Neural progenitor cell (in vitro differentiated cells): ENCODE measurements at regions not wholly inside any gene's neighbourhood (a gene's known extent, or its start where the extent isn't known, plus 50 kb on each side); places are given as distances from the start of the nearest gene placed in this dataset.

Experiments used
- DNase-seq: peaks from one replicate; pipeline ENCODE4 v3.0.0-alpha.2; 2016; ENCODE audit warnings: low spot score
- H2AFZ ChIP-seq: fragments of 200-600 bp; sonication (generic); replicated peaks from 2 replicates; pipeline ENCODE4 v1.6.1; 2016; ENCODE audit warnings: antibody characterized with exemption
- H3F3A ChIP-seq: fragments of 200-600 bp; sonication (generic); 2 replicates; pipeline ENCODE4 v1.6.1; 2016; ENCODE audit warnings: antibody characterized with exemption, low read depth
- H3K27ac ChIP-seq: fragments of 200-600 bp; sonication (generic); 2 replicates; pipeline ENCODE4 v1.5.1; 2016; ENCODE audit warnings: mild to moderate bottlenecking
- H3K27me3 ChIP-seq: fragments of 200-600 bp; sonication (generic); 2 replicates; pipeline ENCODE4 v1.6.1; 2016; ENCODE audit warnings: mild to moderate bottlenecking, moderate library complexity
- H3K36me3 ChIP-seq: fragments of 200-600 bp; sonication (generic); 2 replicates; pipeline ENCODE4 v1.5.1; 2016
- H3K4me1 ChIP-seq: fragments of 200-600 bp; sonication (generic); 2 replicates; pipeline ENCODE4 v1.6.1; 2016; ENCODE audit warnings: mixed run types
- H3K4me2 ChIP-seq: fragments of 200-600 bp; sonication (generic); 2 replicates; pipeline ENCODE4 v1.6.1; 2016
- H3K4me3 ChIP-seq: fragments of 200-600 bp; sonication (generic); 2 replicates; pipeline ENCODE4 v1.5.1; 2016
- H3K79me2 ChIP-seq: fragments of 200-600 bp; sonication (generic); 2 replicates; pipeline ENCODE4 v1.6.1; 2016; ENCODE audit warnings: low read depth
- H3K9ac ChIP-seq: fragments of 200-600 bp; sonication (generic); 2 replicates; pipeline ENCODE4 v1.6.1; 2016
- H3K9me3 ChIP-seq: fragments of 200-600 bp; sonication (generic); 2 replicates; pipeline ENCODE4 v1.5.1; 2016; ENCODE audit warnings: low read depth
- H4K20me1 ChIP-seq: fragments of 200-600 bp; sonication (generic); 2 replicates; pipeline ENCODE4 v1.6.1; 2016; ENCODE audit warnings: low read depth
- H3K27ac Mint-ChIP-seq: 3 replicates; pipeline ENCODE4 v1.8.0; 2021; ENCODE audit warnings: mixed read lengths
- H3K27me3 Mint-ChIP-seq: 2 replicates; pipeline ENCODE4 v1.8.0; 2022; ENCODE audit warnings: low read depth, mild to moderate bottlenecking, inconsistent platforms, moderate library complexity, mixed read lengths; ENCODE audit not compliant: insufficient read depth
- H3K36me3 Mint-ChIP-seq: 3 replicates; pipeline ENCODE4 v1.8.0; 2021; ENCODE audit warnings: mixed read lengths
- H3K4me1 Mint-ChIP-seq: 3 replicates; pipeline ENCODE4 v1.8.0; 2021; ENCODE audit warnings: mixed read lengths
- H3K4me3 Mint-ChIP-seq: 3 replicates; pipeline ENCODE4 v1.8.0; 2021; ENCODE audit warnings: mild to moderate bottlenecking, moderate library complexity, mixed read lengths
- H3K9me3 Mint-ChIP-seq: 3 replicates; pipeline ENCODE4 v1.8.0; 2020; ENCODE audit warnings: mixed read lengths
- CTCF ChIP-seq: fragments of 200-600 bp; sonication (generic); IDR thresholded peaks from 2 replicates; pipeline ENCODE4 v1.5.1; 2017; ENCODE audit warnings: antibody characterized with exemption, mild to moderate bottlenecking
- EZH2 ChIP-seq: fragments of 200-600 bp; sonication (generic); IDR thresholded peaks from 2 replicates; pipeline ENCODE4 v1.6.1; 2017; ENCODE audit warnings: antibody characterized with exemption, mild to moderate bottlenecking, moderate library complexity
- EZH2phosphoT487 ChIP-seq: fragments of 200-600 bp; sonication (generic); IDR thresholded peaks from 2 replicates; pipeline ENCODE4 v1.6.1; 2017; ENCODE audit warnings: antibody characterized with exemption

- no peaks in the 10 kb centered on the region for H3K9me3 Mint-ChIP-seq
- no peaks in the 10 kb centered on the region for H3K9me3 ChIP-seq
- no peak overlapping the region for H3K27ac ChIP-seq
- no peak overlapping the region for H3K27ac Mint-ChIP-seq
- H3K9ac ChIP-seq: no peak overlapping the region
- H3K4me2 ChIP-seq: no peak overlapping the region
- H3K4me3 Mint-ChIP-seq: no peak overlapping the region
- no peaks in the 10 kb centered on the region for H4K20me1 ChIP-seq
- H3K79me2 ChIP-seq: no peaks in the 10 kb centered on the region
- peaks cover 23% of the 10 kb centered on the region for H3K4me1 ChIP-seq
- H3K4me3 ChIP-seq: no peak overlapping the region
- H3K36me3 ChIP-seq: no peaks in the 10 kb centered on the region
- DNase-seq: no peak
- H3K27me3 Mint-ChIP-seq: no peaks in the 10 kb centered on the region
- H3K27me3 ChIP-seq: no peaks in the 10 kb centered on the region
- TF ChIP-seq EZH2 (no peak), EZH2phosphoT487 (no peak), CTCF (no peak)
- H2AFZ ChIP-seq: no peak overlapping the region
- no peaks in the 10 kb centered on the region for H3K36me3 Mint-ChIP-seq
- peaks cover 30% of the 10 kb centered on the region for H3K4me1 Mint-ChIP-seq
- H3F3A ChIP-seq: no peaks in the 10 kb centered on the region
These were observed 540.7 kb downstream of the HTR7 start for GRCh38 chr10:90317172-90317571.

GRCh38 chr10:90318659-90319058, 539.2 kb downstream of the HTR7 start:
- TF ChIP-seq EZH2: no peak
- no peak for TF ChIP-seq CTCF
- TF ChIP-seq EZH2phosphoT487: no peak
- no peak overlapping the region for H2AFZ ChIP-seq
- no peaks in the 10 kb centered on the region for H3K36me3 ChIP-seq
- H3K4me3 ChIP-seq: no peak overlapping the region
- Mint-ChIP-seq H3K36me3 (no peaks in the 10 kb centered on the region), H3K27ac (no peak overlapping the region), H3K27me3 (no peaks in the 10 kb centered on the region), H3K4me1 (peaks cover 32% of the 10 kb centered on the region), H3K9me3 (no peaks in the 10 kb centered on the region), H3K4me3 (no peak overlapping the region)
- peaks cover 23% of the 10 kb centered on the region for H3K4me1 ChIP-seq
- no peak overlapping the region for H3K27ac ChIP-seq
- DNase-seq: no peak
- no peaks in the 10 kb centered on the region for H4K20me1 ChIP-seq
- no peaks in the 10 kb centered on the region for H3K9me3 ChIP-seq
- no peak overlapping the region for H3K9ac ChIP-seq
- no peaks in the 10 kb centered on the region for H3K27me3 ChIP-seq
- H3F3A ChIP-seq: no peaks in the 10 kb centered on the region
- H3K4me2 ChIP-seq: no peak overlapping the region
- H3K79me2 ChIP-seq: no peaks in the 10 kb centered on the region

- Mint-ChIP-seq H3K9me3 (no peaks in the 10 kb centered on the region), H3K4me3 (no peak overlapping the region), H3K4me1 (peaks cover 32% of the 10 kb centered on the region), H3K27ac (peak overlapping the region; percentile 74), H3K27me3 (no peaks in the 10 kb centered on the region), H3K36me3 (no peaks in the 10 kb centered on the region)
- no peaks in the 10 kb centered on the region for H3F3A ChIP-seq
- TF ChIP-seq EZH2 (no peak), EZH2phosphoT487 (no peak), CTCF (no peak)
- no peak overlapping the region for H2AFZ ChIP-seq
- H4K20me1 ChIP-seq: no peaks in the 10 kb centered on the region
- H3K27me3 ChIP-seq: no peaks in the 10 kb centered on the region
- no peak overlapping the region for H3K9ac ChIP-seq
- H3K36me3 ChIP-seq: no peaks in the 10 kb centered on the region
- DNase-seq: peak; percentile 53
- H3K4me3 ChIP-seq: no peak overlapping the region
- H3K27ac ChIP-seq: no peak overlapping the region
- no peaks in the 10 kb centered on the region for H3K79me2 ChIP-seq
- peak overlapping the region; percentile 39 for H3K4me2 ChIP-seq
- no peaks in the 10 kb centered on the region for H3K9me3 ChIP-seq
- H3K4me1 ChIP-seq: peaks cover 23% of the 10 kb centered on the region
These were observed 538.5 kb downstream of the HTR7 start for GRCh38 chr10:90319188-90319914.
